SJSA1 (cell line): ENCODE measurements at regions not wholly inside any gene's neighbourhood (a gene's known extent, or its start where the extent isn't known, plus 50 kb on each side); places are given as distances from the start of the nearest gene placed in this dataset.

ENCODE experiments used
- DNase-seq, 2 experiments: peaks; one replicate each; pipeline ENCODE4 v3.0.0-alpha.2; 2015 to 2020; ENCODE audit warnings: low spot score in 2 of 2, low read depth in 1 of 2
- H3K27ac ChIP-seq: fragments of 250-450 bp; sonication (Bioruptor Pico); 2 replicates; pipeline ENCODE4 v1.5.1; 2020; ENCODE audit warnings: mild to moderate bottlenecking, moderate library complexity
- H3K27me3 ChIP-seq: fragments of 250-450 bp; sonication (Bioruptor Pico); replicated peaks from 2 replicates; pipeline ENCODE4 v1.5.1; 2020; ENCODE audit warnings: mild to moderate bottlenecking, moderate library complexity
- H3K36me3 ChIP-seq: fragments of 250-450 bp; sonication (Bioruptor Pico); 2 replicates; pipeline ENCODE4 v1.5.1; 2020; ENCODE audit warnings: mild to moderate bottlenecking
- H3K4me1 ChIP-seq: fragments of 250-450 bp; sonication (Bioruptor Pico); replicated peaks from 2 replicates; pipeline ENCODE4 v1.6.1; 2021; ENCODE audit warnings: mild to moderate bottlenecking
- H3K4me3 ChIP-seq: fragments of 250-450 bp; sonication (Bioruptor Pico); 2 replicates; pipeline ENCODE4 v1.5.1; 2020; ENCODE audit warnings: mild to moderate bottlenecking
- H3K9me3 ChIP-seq: fragments of 250-450 bp; sonication (Bioruptor Pico); replicated peaks from 2 replicates; pipeline ENCODE4 v1.5.1; 2020; ENCODE audit warnings: mild to moderate bottlenecking

- Histone ChIP-seq H3K9me3 (no peaks in the 10 kb centered on the region), H3K4me1 (no peaks in the 10 kb centered on the region), H3K4me3 (no peak overlapping the region), H3K36me3 (no peaks in the 10 kb centered on the region), H3K27ac (no peak overlapping the region), H3K27me3 (no peaks in the 10 kb centered on the region)
- no peak for DNase-seq
Observed at GRCh38 chr13:97057176-97057575, 62.9 kb upstream of the OXGR1 start.

GRCh38 chr13:97058391-97058790 lies 64.1 kb upstream of the OXGR1 start:
- H3K9me3 ChIP-seq: no peaks in the 10 kb centered on the region
- DNase-seq: no peak
- H3K27me3 ChIP-seq: no peaks in the 10 kb centered on the region
- H3K4me1 ChIP-seq: no peaks in the 10 kb centered on the region
- no peaks in the 10 kb centered on the region for H3K36me3 ChIP-seq
- no peak overlapping the region for H3K4me3 ChIP-seq
- no peak overlapping the region for H3K27ac ChIP-seq

- H3K36me3 ChIP-seq: no peaks in the 10 kb centered on the region
- no peaks in the 10 kb centered on the region for H3K4me1 ChIP-seq
- no peaks in the 10 kb centered on the region for H3K27me3 ChIP-seq
- H3K9me3 ChIP-seq: no peaks in the 10 kb centered on the region
- no peak for DNase-seq
- H3K4me3 ChIP-seq: no peak overlapping the region
- no peak overlapping the region for H3K27ac ChIP-seq
Observed at GRCh38 chr13:97058926-97059325, 64.7 kb upstream of the OXGR1 start.

- H3K27me3 ChIP-seq: 0 out of 2 replicates have a peak, but pooled peaks cover 2% of the 10 kb centered on the region
- no peaks in the 10 kb centered on the region for H3K4me1 ChIP-seq
- H3K4me3 ChIP-seq: no peak overlapping the region
- H3K36me3 ChIP-seq: no peaks in the 10 kb centered on the region
- H3K27ac ChIP-seq: no peak overlapping the region
- no peaks in the 10 kb centered on the region for H3K9me3 ChIP-seq
- DNase-seq: no peak
Observed at GRCh38 chr13:97067017-97067895, 73.0 kb upstream of the OXGR1 start.

- no peak for DNase-seq
- H3K9me3 ChIP-seq: no peaks in the 10 kb centered on the region
Observed at GRCh38 chr13:97068151-97068550, 73.9 kb upstream of the OXGR1 start.

GRCh38 chr13:97069050-97069815 lies 75.0 kb upstream of the OXGR1 start:
- DNase-seq: no peak
- no peak overlapping the region for H3K4me3 ChIP-seq
- H3K36me3 ChIP-seq: no peaks in the 10 kb centered on the region
- no peaks in the 10 kb centered on the region for H3K9me3 ChIP-seq
- no peak overlapping the region for H3K27ac ChIP-seq
- H3K27me3 ChIP-seq: 0 out of 2 replicates have a peak, but pooled peaks cover 2% of the 10 kb centered on the region
- H3K4me1 ChIP-seq: no peaks in the 10 kb centered on the region

More at GRCh38 chr13:97068151-97068550, 73.9 kb upstream of the OXGR1 start:
- Histone ChIP-seq H3K4me1 (no peaks in the 10 kb centered on the region), H3K27me3 (0 out of 2 replicates have a peak, but pooled peaks cover 2% of the 10 kb centered on the region), H3K27ac (no peak overlapping the region), H3K4me3 (no peak overlapping the region), H3K36me3 (no peaks in the 10 kb centered on the region)

- no peaks in the 10 kb centered on the region for H3K4me1 ChIP-seq
- H3K27me3 ChIP-seq: no peaks in the 10 kb centered on the region
- no peak overlapping the region for H3K27ac ChIP-seq
- no peak for DNase-seq
- no peak overlapping the region for H3K4me3 ChIP-seq
- H3K9me3 ChIP-seq: no peaks in the 10 kb centered on the region
- H3K36me3 ChIP-seq: no peaks in the 10 kb centered on the region
Observed at GRCh38 chr13:97072297-97072696, 78.0 kb upstream of the OXGR1 start.

GRCh38 chr13:97074618-97075017 lies 80.3 kb upstream of the OXGR1 start:
- no peaks in the 10 kb centered on the region for H3K36me3 ChIP-seq
- H3K9me3 ChIP-seq: no peaks in the 10 kb centered on the region
- H3K4me1 ChIP-seq: no peaks in the 10 kb centered on the region
- no peak for DNase-seq
- H3K4me3 ChIP-seq: no peak overlapping the region
- H3K27me3 ChIP-seq: no peaks in the 10 kb centered on the region
- no peak overlapping the region for H3K27ac ChIP-seq

GRCh38 chr13:97076898-97077297 lies 82.6 kb upstream of the OXGR1 start:
- H3K27me3 ChIP-seq: no peaks in the 10 kb centered on the region
- no peaks in the 10 kb centered on the region for H3K4me1 ChIP-seq
- H3K36me3 ChIP-seq: no peaks in the 10 kb centered on the region
- H3K9me3 ChIP-seq: no peaks in the 10 kb centered on the region
- H3K4me3 ChIP-seq: no peak overlapping the region
- H3K27ac ChIP-seq: no peak overlapping the region
- DNase-seq: no peak

- Histone ChIP-seq H3K4me1 (no peaks in the 10 kb centered on the region), H3K4me3 (no peak overlapping the region), H3K36me3 (no peaks in the 10 kb centered on the region), H3K9me3 (no peaks in the 10 kb centered on the region), H3K27me3 (no peaks in the 10 kb centered on the region), H3K27ac (no peak overlapping the region)
- DNase-seq: no peak
Observed at GRCh38 chr13:97077341-97077740, 83.1 kb upstream of the OXGR1 start.

- Histone ChIP-seq H3K36me3 (no peaks in the 10 kb centered on the region), H3K27me3 (no peaks in the 10 kb centered on the region), H3K9me3 (no peaks in the 10 kb centered on the region), H3K4me3 (no peak overlapping the region), H3K4me1 (no peaks in the 10 kb centered on the region), H3K27ac (no peak overlapping the region)
- no peak for DNase-seq
Observed at GRCh38 chr13:97079726-97080125, 85.5 kb upstream of the OXGR1 start.

- Histone ChIP-seq H3K27me3 (no peaks in the 10 kb centered on the region), H3K27ac (no peak overlapping the region), H3K36me3 (no peaks in the 10 kb centered on the region), H3K4me1 (no peaks in the 10 kb centered on the region), H3K9me3 (no peaks in the 10 kb centered on the region), H3K4me3 (no peak overlapping the region)
- DNase-seq: no peak
Observed at GRCh38 chr13:97082461-97083207, 88.4 kb upstream of the OXGR1 start.

- H3K27me3 ChIP-seq: no peaks in the 10 kb centered on the region
- H3K36me3 ChIP-seq: no peaks in the 10 kb centered on the region
Observed at GRCh38 chr13:97091196-97091595, 96.9 kb upstream of the OXGR1 start.

GRCh38 chr13:97100821-97101220 lies 106.5 kb upstream of the OXGR1 start:
- Histone ChIP-seq H3K9me3 (no peaks in the 10 kb centered on the region), H3K27me3 (no peaks in the 10 kb centered on the region), H3K36me3 (no peaks in the 10 kb centered on the region), H3K4me3 (no peak overlapping the region), H3K4me1 (no peaks in the 10 kb centered on the region), H3K27ac (no peak overlapping the region)
- DNase-seq: no peak

More at GRCh38 chr13:97091196-97091595, 96.9 kb upstream of the OXGR1 start:
- no peak for DNase-seq
- H3K4me1 ChIP-seq: no peaks in the 10 kb centered on the region
- H3K4me3 ChIP-seq: no peak overlapping the region
- H3K9me3 ChIP-seq: no peaks in the 10 kb centered on the region
- H3K27ac ChIP-seq: no peak overlapping the region
